Right kidney (tissue), 1 donor: ENCODE measurements at regions not wholly inside any gene's neighbourhood (a gene's known extent, or its start where the extent isn't known, plus 50 kb on each side); places are given as distances from the start of the nearest gene placed in this dataset.
A peak's percentile ranks its signal among the peaks of the same experiment; 100 is the strongest.

ENCODE experiments used
- DNase-seq: peaks from one replicate; pipeline ENCODE4 v3.0.0-alpha.2; 2016

- no peak for DNase-seq
These were observed 58.3 kb upstream of the NEUROD6 start for GRCh38 chr7:31398815-31399214.

DNA sequence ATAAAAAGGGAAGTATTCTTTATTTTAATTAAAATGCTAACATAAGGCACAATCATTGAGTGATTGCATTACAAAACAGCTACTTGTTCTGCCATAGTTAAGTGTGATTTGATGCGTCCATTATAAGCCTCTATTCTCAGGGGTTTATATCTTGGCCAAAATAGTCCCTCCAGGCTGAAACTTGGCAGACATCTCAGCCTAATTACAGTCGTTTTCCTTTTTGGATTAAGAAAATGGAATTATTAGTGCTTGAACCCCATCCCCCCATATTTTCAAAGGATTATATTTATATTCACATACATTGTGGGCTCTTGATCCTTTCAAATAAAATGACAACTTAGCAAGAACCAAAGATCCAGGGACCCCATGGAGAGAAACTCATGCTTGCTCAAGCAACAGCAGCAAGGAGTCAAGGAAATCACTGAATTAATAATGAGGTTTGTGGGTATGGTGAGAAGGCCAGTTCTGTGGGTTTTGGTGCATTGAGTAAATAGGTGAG lies 66.7 kb upstream of the NEUROD6 start:
- no peak for DNase-seq

DNA sequence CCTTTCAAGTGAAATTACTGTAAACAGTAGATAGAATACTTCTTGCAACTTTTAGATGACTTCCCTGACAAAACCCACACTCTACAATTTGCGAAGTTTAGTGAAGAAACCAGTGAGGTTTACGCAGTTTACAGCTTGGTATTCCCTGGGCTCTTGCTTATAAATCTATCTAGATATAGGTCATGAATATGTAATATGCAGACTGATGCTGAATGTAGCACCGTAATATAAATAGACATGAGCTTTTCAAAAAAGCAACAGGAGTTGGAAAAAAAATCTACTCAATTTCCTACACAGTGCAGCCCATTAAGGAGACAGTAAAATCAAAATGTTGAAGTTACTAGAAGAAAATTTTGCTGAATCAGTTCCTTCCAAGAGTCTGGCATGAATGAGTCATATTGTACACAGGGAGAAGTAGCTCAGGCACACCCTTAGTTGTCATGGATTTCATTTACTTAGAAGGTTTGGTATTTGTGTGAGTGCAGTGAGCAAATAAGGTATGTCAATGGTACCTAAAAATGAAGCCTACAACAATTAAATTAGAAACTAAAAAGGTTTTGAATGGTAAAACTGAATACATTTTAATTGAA lies 67.7 kb upstream of the NEUROD6 start:
- DNase-seq = no peak

GRCh38 chr7:31410265-31410664 lies 69.7 kb upstream of the NEUROD6 start:
- no peak for DNase-seq

- DNase-seq = no peak
These were observed 70.9 kb upstream of the NEUROD6 start for GRCh38 chr7:31411416-31411815.

DNA sequence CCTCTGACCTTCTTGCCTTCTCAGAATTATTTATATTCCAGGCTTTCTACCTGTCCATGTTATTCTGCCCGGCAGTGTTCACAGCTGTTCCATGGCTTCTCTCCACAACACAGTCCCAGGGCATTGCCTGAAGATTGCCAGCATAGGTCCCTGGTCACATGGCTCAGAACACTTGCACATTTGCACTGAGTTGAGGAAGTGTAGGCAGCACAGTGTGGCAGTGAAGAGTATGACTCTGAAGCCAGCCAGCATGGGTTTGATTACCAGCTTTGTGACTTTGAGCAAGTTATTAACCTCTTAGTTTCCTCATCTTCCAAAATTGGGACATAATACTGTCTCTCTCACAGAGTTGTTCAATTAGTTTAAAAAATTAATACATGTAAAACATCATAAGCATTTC lies 73.2 kb upstream of the NEUROD6 start:
- no peak for DNase-seq

DNA sequence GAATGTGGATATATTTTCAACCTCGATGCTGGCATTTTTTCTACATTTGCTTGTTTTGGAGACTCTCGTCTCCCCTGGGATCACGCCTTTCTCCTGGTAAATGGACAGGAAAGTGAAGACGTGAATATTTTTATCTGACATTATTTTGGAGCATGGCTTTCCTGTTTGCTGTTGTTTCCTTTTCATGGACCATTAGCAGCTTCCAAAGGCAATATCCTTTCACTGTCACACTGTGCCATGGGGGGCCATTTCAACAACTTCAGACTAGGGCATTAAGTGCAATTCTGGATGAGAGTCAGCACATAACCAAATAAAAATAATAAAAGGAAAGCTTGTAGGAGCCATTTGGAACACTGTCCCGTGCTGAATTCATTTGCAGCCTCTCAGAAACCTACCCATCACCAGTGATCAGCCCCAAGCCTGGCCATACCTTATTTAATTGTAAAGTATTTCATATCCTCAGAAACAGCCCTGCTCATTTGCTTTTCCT lies 75.9 kb upstream of the NEUROD6 start:
- DNase-seq = no peak

DNA sequence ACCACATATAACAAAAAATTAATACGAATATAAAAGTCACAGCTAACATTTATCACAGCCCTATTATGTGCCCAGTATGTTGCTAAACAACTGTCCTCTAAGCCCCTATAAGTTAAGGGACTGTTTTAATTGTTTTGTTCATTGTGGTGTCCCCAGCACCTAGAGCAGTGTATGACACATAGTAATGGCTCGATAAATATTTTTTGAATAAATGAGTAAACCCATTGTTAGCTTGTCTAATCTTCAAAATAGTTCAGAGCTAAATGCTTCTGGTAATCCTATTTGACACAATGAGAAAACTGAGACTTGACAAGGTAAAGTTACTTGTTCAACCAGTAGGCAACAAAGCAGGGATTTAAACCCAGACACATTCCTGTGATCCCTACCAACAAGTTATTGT lies 78.4 kb upstream of the NEUROD6 start:
- no peak for DNase-seq

DNA sequence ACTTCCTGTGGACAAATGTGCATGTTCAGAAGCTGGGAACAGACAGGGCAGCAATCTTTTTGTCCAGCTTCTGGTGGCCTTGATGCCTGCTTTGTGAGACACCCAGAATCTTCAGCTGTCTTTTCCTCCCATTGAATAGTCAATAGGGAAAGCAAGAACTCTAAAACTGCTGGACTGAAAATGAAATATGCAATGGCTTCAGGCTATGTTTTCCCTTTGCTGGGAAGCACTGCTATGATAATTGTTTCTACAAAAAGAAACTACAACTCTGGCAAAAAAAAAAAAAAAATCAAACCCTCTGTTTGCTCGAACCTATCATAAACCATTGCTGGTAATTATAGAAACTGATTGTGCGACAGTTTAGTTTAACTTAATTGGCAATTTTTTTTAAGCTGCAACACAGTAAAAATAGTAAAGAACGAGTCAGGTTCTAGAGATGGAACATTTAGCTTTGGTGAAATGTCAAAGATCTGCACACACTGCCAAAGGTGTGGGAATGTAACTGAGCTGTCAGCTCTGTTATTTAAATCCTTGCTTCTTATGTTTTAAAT lies 79.1 kb upstream of the NEUROD6 start:
- DNase-seq = no peak

DNA sequence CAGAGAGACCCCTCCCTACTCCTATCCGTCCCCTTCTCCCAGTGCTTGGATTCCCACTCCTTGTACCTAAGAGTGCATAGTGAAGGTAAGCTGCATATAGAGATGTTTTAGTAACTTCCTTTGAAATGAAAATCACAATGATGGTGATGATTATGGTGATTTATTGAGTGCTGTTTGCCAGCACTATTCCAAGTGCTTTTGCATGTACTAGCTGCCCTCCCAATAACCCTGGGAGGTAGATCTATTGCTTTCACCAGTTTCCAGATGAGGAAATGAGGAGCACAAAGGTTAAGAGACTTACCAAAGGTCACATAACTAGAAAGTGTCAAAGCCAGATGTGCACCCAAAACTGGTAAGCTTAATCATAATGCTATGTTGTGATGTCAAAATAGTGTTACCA lies 80.4 kb upstream of the NEUROD6 start:
- no peak for DNase-seq

- no peak for DNase-seq
These were observed 81.1 kb upstream of the NEUROD6 start for GRCh38 chr7:31421607-31422006.

DNA sequence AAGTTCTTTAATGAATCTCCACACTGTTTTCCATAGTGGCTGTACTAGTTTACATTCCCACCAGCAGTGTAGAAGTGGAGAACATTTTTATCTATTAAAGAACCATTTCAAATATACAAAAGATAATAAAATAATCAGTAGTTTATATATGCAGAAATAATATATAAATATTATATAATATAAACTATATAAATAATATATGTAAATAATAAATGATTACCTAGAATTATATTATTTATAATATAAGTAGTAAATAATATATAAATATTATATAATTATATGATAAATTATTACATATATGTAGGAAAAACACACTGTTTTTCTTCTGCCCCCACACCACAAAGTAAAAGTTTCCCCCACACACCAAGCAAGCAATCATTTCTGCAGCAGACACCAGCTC lies 83.5 kb upstream of the NEUROD6 start:
- no peak for DNase-seq

- no peak for DNase-seq
These were observed 81.7 kb upstream of the ITPRID1 start for GRCh38 chr7:31432176-31432575.

DNA sequence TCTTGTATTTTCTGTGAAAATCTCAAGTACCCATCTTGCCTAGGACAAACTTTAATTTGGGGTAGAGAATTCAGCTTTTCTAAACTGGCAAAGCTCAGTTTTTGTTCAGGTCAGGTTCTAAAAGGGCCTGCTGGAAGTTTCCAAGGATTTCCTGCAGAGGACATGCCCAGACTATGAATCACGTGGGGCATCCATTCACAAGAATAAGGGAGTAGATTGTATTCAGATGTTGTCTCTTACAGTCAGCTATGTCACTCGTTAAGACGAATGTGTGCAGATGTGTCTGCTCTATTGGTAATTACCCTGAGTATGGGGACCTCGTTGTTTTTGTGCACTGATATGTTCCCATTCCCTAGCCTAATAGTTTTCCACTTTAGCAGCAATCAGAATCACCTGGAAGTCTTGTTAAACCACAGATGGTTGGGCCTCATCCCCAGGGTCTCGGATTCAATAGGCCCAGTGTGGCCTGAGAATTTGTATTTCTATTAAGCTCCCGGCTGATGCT lies 81.0 kb upstream of the ITPRID1 start:
- DNase-seq = no peak

DNA sequence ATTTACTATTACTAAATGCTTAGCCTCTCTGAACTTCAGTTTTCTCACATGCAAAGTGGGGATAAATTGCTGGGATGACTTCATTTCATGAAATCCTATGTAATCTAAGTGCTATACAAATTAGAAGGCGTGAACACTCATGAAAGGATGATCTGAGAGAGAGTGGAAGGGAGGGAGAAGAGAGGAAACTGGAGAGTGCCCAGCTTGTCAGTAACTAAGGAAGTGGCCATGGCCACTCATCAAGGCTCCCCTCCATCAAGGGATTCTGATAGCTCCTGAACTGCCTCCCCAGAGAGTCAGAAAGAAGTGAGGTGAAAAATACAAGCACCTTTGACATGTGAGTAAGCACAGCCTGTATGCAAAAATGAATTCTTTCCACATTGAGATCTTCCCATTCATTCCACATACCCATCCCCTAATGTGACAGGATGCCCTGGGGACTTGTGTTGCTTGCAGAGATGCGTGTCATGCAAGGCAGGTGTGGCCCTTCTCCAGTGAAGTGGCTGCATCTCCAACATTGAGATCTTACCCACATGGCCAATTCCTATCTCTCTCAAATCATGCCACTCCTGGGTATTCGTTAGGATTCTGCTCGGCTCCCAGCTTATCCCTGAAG lies 76.5 kb upstream of the ITPRID1 start:
- no peak for DNase-seq

GRCh38 chr7:31439165-31439564 lies 74.7 kb upstream of the ITPRID1 start:
- DNase-seq = no peak

GRCh38 chr7:31440511-31440910 lies 73.4 kb upstream of the ITPRID1 start:
- no peak for DNase-seq

DNA sequence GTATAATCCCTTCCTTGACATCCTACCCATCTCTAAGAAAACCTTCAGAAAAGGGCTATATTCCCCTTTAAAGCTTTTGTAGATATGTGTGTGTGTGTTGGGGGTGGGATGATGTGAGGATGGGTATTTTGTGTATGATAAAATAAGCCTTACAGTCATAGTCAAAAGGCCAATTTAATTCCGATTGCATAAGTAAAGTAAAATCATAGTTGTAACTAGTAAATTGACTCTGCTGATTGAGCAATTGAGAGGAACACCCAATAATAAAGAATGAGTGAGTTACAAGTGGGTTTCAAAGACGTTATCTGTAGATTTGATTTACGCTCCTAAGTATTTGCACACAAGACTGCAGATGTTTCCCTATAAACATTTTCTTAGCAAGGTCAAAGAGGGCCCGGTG lies 71.3 kb upstream of the ITPRID1 start:
- DNase-seq = no peak

DNA sequence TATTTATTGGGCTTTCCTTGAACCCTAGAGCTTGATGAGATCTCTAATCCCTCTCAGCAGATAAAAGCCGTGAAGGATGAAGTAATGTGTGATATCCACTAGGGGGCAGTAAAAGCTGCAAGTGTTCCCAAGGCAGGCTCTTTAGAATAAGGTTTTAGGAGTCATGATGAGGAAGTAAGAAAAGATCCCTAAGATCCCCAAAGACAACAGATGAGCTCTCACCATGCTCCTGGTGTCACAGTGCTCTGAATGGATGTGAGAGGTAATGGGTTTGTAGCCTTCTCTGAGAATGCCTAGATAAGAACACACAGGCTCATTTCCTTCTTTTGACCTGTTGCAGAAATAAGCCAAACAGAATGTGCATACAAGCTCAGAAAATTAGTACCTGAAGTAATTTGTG lies 70.4 kb upstream of the ITPRID1 start:
- peak; percentile 11 for DNase-seq

GRCh38 chr7:31444196-31444595 lies 69.7 kb upstream of the ITPRID1 start:
- DNase-seq = no peak

- DNase-seq = no peak
These were observed 68.1 kb upstream of the ITPRID1 start for GRCh38 chr7:31445686-31446355.

- no peak for DNase-seq
These were observed 65.2 kb upstream of the ITPRID1 start for GRCh38 chr7:31448649-31449048.

GRCh38 chr7:31455844-31456243 lies 58.0 kb upstream of the ITPRID1 start:
- no peak for DNase-seq
